ENCODE measurements at regions not wholly inside any gene's neighbourhood (a gene's known extent, or its start where the extent isn't known, plus 50 kb on each side); places are given as distances from the start of the nearest gene placed in this dataset.

DNA sequence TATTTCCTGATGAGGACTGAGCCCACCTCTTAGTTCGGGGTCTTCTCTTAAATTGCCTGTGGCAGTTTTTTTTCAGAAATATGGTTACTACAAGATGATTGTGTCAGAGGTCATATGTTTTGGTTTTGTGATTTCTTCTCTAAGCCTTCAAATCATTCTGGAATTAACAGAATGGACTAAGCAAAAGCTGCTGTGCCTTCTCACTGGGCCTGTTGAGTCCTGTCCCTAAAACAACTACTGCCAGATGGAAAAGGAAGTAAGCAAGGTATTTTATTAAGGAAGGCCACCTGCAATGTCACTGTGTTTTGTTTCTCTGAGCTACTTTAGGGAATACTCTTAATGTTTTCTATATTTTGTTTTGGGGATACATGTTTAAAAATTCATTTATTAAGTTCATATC, 470.8 kb downstream of the PCDH20 start:
- no peaks in the 10 kb centered on the region for H3K27me3 ChIP-seq
- no peaks in the 10 kb centered on the region for H3K9me3 ChIP-seq
- H3K36me3 ChIP-seq = no peaks in the 10 kb centered on the region
- H3K4me2 ChIP-seq = no peak overlapping the region
- no peaks in the 10 kb centered on the region for H3K4me1 ChIP-seq
- no peaks in the 10 kb centered on the region for H4K20me1 ChIP-seq
- H3K27ac ChIP-seq = no peak overlapping the region
- no peak overlapping the region for H3K9ac ChIP-seq
- no peak overlapping the region for H3K4me3 ChIP-seq
- TF ChIP-seq Cebpa-rat (IDR thresholded peaks at IDR 0.05) = no peak

- H3K9ac ChIP-seq = no peak overlapping the region
- H3K27ac ChIP-seq = no peak overlapping the region
- no peaks in the 10 kb centered on the region for H4K20me1 ChIP-seq
- H3K9me3 ChIP-seq = no peaks in the 10 kb centered on the region
- H3K36me3 ChIP-seq = no peaks in the 10 kb centered on the region
- no peaks in the 10 kb centered on the region for H3K27me3 ChIP-seq
- H3K4me3 ChIP-seq = no peak overlapping the region
- no peaks in the 10 kb centered on the region for H3K4me1 ChIP-seq
- TF ChIP-seq Cebpa-rat (IDR thresholded peaks at IDR 0.05) = no peak
- no peak overlapping the region for H3K4me2 ChIP-seq
Measured at GRCh38 chr13:60944016-60944415, 471.6 kb downstream of the PCDH20 start.

- no peak overlapping the region for H3K9ac ChIP-seq
- H3K4me2 ChIP-seq = no peak overlapping the region
- no peak overlapping the region for H3K27ac ChIP-seq
- no peaks in the 10 kb centered on the region for H3K27me3 ChIP-seq
- H3K4me1 ChIP-seq = no peaks in the 10 kb centered on the region
- H3K9me3 ChIP-seq = no peaks in the 10 kb centered on the region
- TF ChIP-seq Cebpa-rat (IDR thresholded peaks at IDR 0.05) = no peak
- no peaks in the 10 kb centered on the region for H4K20me1 ChIP-seq
- H3K36me3 ChIP-seq = no peaks in the 10 kb centered on the region
- no peak overlapping the region for H3K4me3 ChIP-seq
Measured at GRCh38 chr13:60936281-60936680, 479.4 kb downstream of the PCDH20 start.

DNA sequence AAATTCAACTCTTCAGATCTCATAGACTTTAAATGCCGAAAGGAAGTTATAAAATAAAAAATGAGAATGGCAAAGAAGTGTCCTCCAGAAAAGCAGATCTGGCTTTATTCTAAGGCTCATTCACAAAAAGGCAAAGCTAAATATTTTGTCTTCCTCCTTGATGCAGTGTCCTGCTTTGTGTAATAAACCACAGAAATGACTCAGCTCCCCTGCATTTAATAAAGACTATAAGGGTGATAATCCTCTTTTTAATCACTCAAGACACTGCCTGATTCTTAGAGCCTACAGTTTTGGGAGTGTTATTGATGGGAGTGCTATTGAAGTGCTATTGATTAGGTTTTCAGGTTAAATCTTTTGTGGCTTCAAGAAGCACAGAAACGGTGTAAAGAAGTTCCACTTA, 482.0 kb downstream of the PCDH20 start:
- Histone ChIP-seq H3K9ac (no peak overlapping the region), H4K20me1 (no peaks in the 10 kb centered on the region), H3K9me3 (no peaks in the 10 kb centered on the region), H3K4me3 (no peak overlapping the region), H3K27ac (no peak overlapping the region), H3K4me1 (no peaks in the 10 kb centered on the region), H3K4me2 (no peak overlapping the region), H3K27me3 (no peaks in the 10 kb centered on the region), H3K36me3 (no peaks in the 10 kb centered on the region)
- TF ChIP-seq Cebpa-rat (IDR thresholded peaks at IDR 0.05) = no peak

- no peaks in the 10 kb centered on the region for H3K4me1 ChIP-seq
- no peaks in the 10 kb centered on the region for H3K9me3 ChIP-seq
- no peaks in the 10 kb centered on the region for H4K20me1 ChIP-seq
- H3K4me3 ChIP-seq = no peak overlapping the region
- H3K27ac ChIP-seq = no peak overlapping the region
- TF ChIP-seq Cebpa-rat (IDR thresholded peaks at IDR 0.05) = no peak
- no peak overlapping the region for H3K9ac ChIP-seq
- no peaks in the 10 kb centered on the region for H3K36me3 ChIP-seq
- no peak overlapping the region for H3K4me2 ChIP-seq
- H3K27me3 ChIP-seq = no peaks in the 10 kb centered on the region
Measured at GRCh38 chr13:60931858-60932546, 483.6 kb downstream of the PCDH20 start.

DNA sequence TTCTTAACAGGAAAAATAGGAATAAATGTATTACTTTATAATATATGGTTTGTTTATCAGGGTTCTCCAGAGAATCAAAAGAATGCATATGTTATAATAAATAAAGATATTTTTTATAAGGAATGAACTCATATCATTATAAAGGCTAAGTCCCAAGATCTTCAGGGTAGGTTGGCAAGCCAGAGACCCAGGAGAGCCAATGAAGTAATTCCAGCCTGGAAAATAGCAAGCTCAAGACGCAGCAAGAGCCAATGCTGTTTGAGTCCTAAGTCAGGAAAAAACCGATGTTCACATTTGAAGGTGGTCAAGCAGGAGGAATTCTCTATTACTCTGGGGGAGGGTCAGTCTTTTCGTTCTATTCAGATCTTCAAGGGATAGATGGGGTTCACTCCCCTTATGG, 490.0 kb downstream of the PCDH20 start:
- Histone ChIP-seq H3K9me3 (no peaks in the 10 kb centered on the region), H3K4me3 (no peak overlapping the region), H3K4me2 (no peak overlapping the region), H3K9ac (no peak overlapping the region), H3K36me3 (no peaks in the 10 kb centered on the region), H3K27ac (no peak overlapping the region), H4K20me1 (no peaks in the 10 kb centered on the region), H3K4me1 (no peaks in the 10 kb centered on the region), H3K27me3 (no peaks in the 10 kb centered on the region)
- no peak for TF ChIP-seq Cebpa-rat (IDR thresholded peaks at IDR 0.05)

GRCh38 chr13:60924856-60925255, 490.8 kb downstream of the PCDH20 start:
- H3K9me3 ChIP-seq = no peaks in the 10 kb centered on the region
- no peak overlapping the region for H3K4me3 ChIP-seq
- no peaks in the 10 kb centered on the region for H4K20me1 ChIP-seq
- H3K4me1 ChIP-seq = no peaks in the 10 kb centered on the region
- H3K9ac ChIP-seq = no peak overlapping the region
- H3K27ac ChIP-seq = no peak overlapping the region
- H3K36me3 ChIP-seq = no peaks in the 10 kb centered on the region
- H3K27me3 ChIP-seq = no peaks in the 10 kb centered on the region
- no peak overlapping the region for H3K4me2 ChIP-seq
- TF ChIP-seq Cebpa-rat (IDR thresholded peaks at IDR 0.05) = no peak

- no peak overlapping the region for H3K27ac ChIP-seq
- TF ChIP-seq Cebpa-rat (IDR thresholded peaks at IDR 0.05) = no peak
- H3K9me3 ChIP-seq = no peaks in the 10 kb centered on the region
- no peak overlapping the region for H3K9ac ChIP-seq
- H4K20me1 ChIP-seq = no peaks in the 10 kb centered on the region
- no peak overlapping the region for H3K4me3 ChIP-seq
- no peaks in the 10 kb centered on the region for H3K4me1 ChIP-seq
- H3K4me2 ChIP-seq = no peak overlapping the region
- no peaks in the 10 kb centered on the region for H3K27me3 ChIP-seq
- H3K36me3 ChIP-seq = no peaks in the 10 kb centered on the region
Measured at GRCh38 chr13:60922576-60923231, 492.9 kb downstream of the PCDH20 start.

- H3K36me3 ChIP-seq = no peaks in the 10 kb centered on the region
- H3K4me1 ChIP-seq = no peaks in the 10 kb centered on the region
- no peaks in the 10 kb centered on the region for H3K27me3 ChIP-seq
- H3K9me3 ChIP-seq = no peaks in the 10 kb centered on the region
- no peak overlapping the region for H3K4me2 ChIP-seq
- H4K20me1 ChIP-seq = no peaks in the 10 kb centered on the region
- H3K27ac ChIP-seq = no peak overlapping the region
- H3K9ac ChIP-seq = no peak overlapping the region
- no peak for TF ChIP-seq Cebpa-rat (IDR thresholded peaks at IDR 0.05)
- no peak overlapping the region for H3K4me3 ChIP-seq
Measured at GRCh38 chr13:60893801-60894200, 496.8 kb downstream of the TDRD3 start.

DNA sequence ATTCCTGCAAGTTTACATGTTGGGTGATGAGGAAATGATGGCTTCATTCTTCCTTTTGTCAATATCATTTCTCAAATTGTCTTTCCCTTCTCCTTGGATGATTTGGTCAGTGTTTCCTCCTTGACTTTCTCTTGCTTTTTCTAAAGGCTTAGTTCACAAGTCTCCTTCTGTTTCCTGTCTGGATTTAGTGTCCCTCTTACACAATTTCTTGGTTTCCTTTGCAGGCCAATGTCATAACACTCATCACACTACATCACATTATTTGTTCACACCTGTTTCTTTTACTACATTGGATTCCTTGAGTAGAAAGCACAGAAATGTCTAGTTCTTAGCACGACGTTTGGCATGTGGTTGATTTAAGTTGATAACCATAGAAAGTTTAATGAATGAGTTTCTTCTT, 490.7 kb downstream of the TDRD3 start:
- Histone ChIP-seq H3K27ac (no peak overlapping the region), H3K4me1 (no peaks in the 10 kb centered on the region), H3K36me3 (no peaks in the 10 kb centered on the region)

More for the DNA sequence above, 490.7 kb downstream of the TDRD3 start:
- no peaks in the 10 kb centered on the region for H3K9me3 ChIP-seq
- no peaks in the 10 kb centered on the region for H3K27me3 ChIP-seq
- no peaks in the 10 kb centered on the region for H4K20me1 ChIP-seq
- no peak for TF ChIP-seq Cebpa-rat (IDR thresholded peaks at IDR 0.05)
- H3K4me2 ChIP-seq = no peak overlapping the region
- no peak overlapping the region for H3K9ac ChIP-seq
- H3K4me3 ChIP-seq = no peak overlapping the region

Measured in BLaER1 (cell line).